MCF 10A (cell line): ENCODE measurements at regions not wholly inside any gene's neighbourhood (a gene's known extent, or its start where the extent isn't known, plus 50 kb on each side); places are given as distances from the start of the nearest gene placed in this dataset.

ENCODE experiments used
- BruUV-seq: library from RNA; stranded (reverse); fragments of 400-500 nt; replicated peaks from 2 replicates; lab custom pipeline; 2021; lab: Mats Ljungman, UMichigan
- CTCF ChIA-PET: fragments of 300-600 bp; sonication (Branson Sonifier 250); formaldehyde crosslinking; extraction: SDS; loops from one replicate; lab custom pipeline; 2021; ENCODE audit warnings: antibody characterized with exemption, inconsistent platforms; lab: Yijun Ruan, JAX
- POLR2A ChIA-PET: fragments of 300-600, 350-650 bp; sonication (Branson Sonifier 250); formaldehyde crosslinking; extraction: SDS; loops from one replicate; lab custom pipeline; 2020; ENCODE audit warnings: antibody characterized with exemption, inconsistent platforms; lab: Yijun Ruan, JAX
- DNase-seq: peaks from one replicate; pipeline ENCODE4 v3.0.0-alpha.2; 2018; ENCODE audit not compliant: unreplicated experiment
- H3K27ac Mint-ChIP-seq: one replicate; pipeline ENCODE4 v1.8.0; 2022; ENCODE audit warnings: mild to moderate bottlenecking, low read depth, mixed read lengths; ENCODE audit not compliant: unreplicated experiment
- H3K27me3 Mint-ChIP-seq: one replicate; pipeline ENCODE4 v1.8.0; 2022; ENCODE audit warnings: mixed read lengths; ENCODE audit not compliant: insufficient read depth, unreplicated experiment
- H3K36me3 Mint-ChIP-seq: one replicate; pipeline ENCODE4 v1.8.0; 2022; ENCODE audit warnings: mild to moderate bottlenecking, moderate library complexity, mixed read lengths; ENCODE audit not compliant: insufficient read depth, unreplicated experiment
- H3K4me1 Mint-ChIP-seq: one replicate; pipeline ENCODE4 v1.8.0; 2022; ENCODE audit warnings: mixed read lengths; ENCODE audit not compliant: insufficient read depth, unreplicated experiment
- H3K4me3 Mint-ChIP-seq: one replicate; pipeline ENCODE4 v1.8.0; 2022; ENCODE audit warnings: mild to moderate bottlenecking, moderate library complexity, mixed read lengths; ENCODE audit not compliant: unreplicated experiment
- H3K9me3 Mint-ChIP-seq: one replicate; pipeline ENCODE4 v1.8.0; 2022; ENCODE audit warnings: mixed read lengths; ENCODE audit not compliant: unreplicated experiment
- CTCF ChIP-seq: fragments of 200-600 bp; IDR thresholded peaks from one replicate; pipeline ENCODE4 v1.8.0; 2022; ENCODE audit warnings: antibody characterized with exemption, mild to moderate bottlenecking; ENCODE audit not compliant: unreplicated experiment
- intact Hi-C: fragments of 100-400 bp; cut with micrococcal nuclease; formaldehyde crosslinking; loops from 2 replicates; pipeline ENCODE4 v1.14.1; 2022

GRCh38 chr2:16509042-16509441 is 156.6 kb downstream of the CYRIA start:
- Mint-ChIP-seq H3K36me3 (no peaks in the 10 kb centered on the region), H3K27me3 (no peaks in the 10 kb centered on the region), H3K4me1 (no peaks in the 10 kb centered on the region), H3K4me3 (no peak overlapping the region), H3K9me3 (no peaks in the 10 kb centered on the region), H3K27ac (no peak overlapping the region)
- intact Hi-C loops, result loop anchor here (5.0 kb wide), 1 partner anchor 872 kb away; no protein-coding TSS in a partner anchor
- POLR2A ChIA-PET, result no interaction called here
- CTCF ChIA-PET, result interaction anchor here (0.5 to 4.4 kb wide), 10 partner anchors 32 to 873 kb away, joined by 3 to 17 read pairs (median 3); partner anchors contain the start of gene MYCN
- no peak for DNase-seq
- no peak for TF ChIP-seq CTCF
- no TSS peak for BruUV-seq

- intact Hi-C loops, result loop anchor here (5.0 kb wide), 1 partner anchor 871 kb away; no protein-coding TSS in a partner anchor
- H3K4me3 Mint-ChIP-seq, result no peak overlapping the region
- TF ChIP-seq CTCF, result no peak
- BruUV-seq, result no TSS peak
- no peaks in the 10 kb centered on the region for H3K9me3 Mint-ChIP-seq
- no peaks in the 10 kb centered on the region for H3K4me1 Mint-ChIP-seq
- no peak overlapping the region for H3K27ac Mint-ChIP-seq
- ChIA-PET POLR2A (no interaction called here), CTCF (interaction anchor here (0.5 to 4.4 kb wide), 9 partner anchors 31 to 872 kb away, joined by 3 to 17 read pairs (median 3); partner anchors contain the start of gene MYCN)
- H3K27me3 Mint-ChIP-seq, result no peaks in the 10 kb centered on the region
- DNase-seq, result no peak
- H3K36me3 Mint-ChIP-seq, result no peaks in the 10 kb centered on the region
Observed at GRCh38 chr2:16508490-16508851, 157.2 kb downstream of the CYRIA start.

GRCh38 chr2:16507655-16508489 is 157.8 kb downstream of the CYRIA start:
- intact Hi-C loops, result loop anchor here (5.0 kb wide), 1 partner anchor 871 kb away; no protein-coding TSS in a partner anchor
- ChIA-PET POLR2A (no interaction called here), CTCF (interaction anchor here (0.6 to 4.4 kb wide), 11 partner anchors 24 to 919 kb away, joined by 3 to 17 read pairs (median 3); partner anchors contain the start of gene MYCN)
- H3K27ac Mint-ChIP-seq, result no peak overlapping the region
- TF ChIP-seq CTCF, result peak; percentile 56
- no peaks in the 10 kb centered on the region for H3K36me3 Mint-ChIP-seq
- H3K9me3 Mint-ChIP-seq, result no peaks in the 10 kb centered on the region
- no peak for DNase-seq
- no peaks in the 10 kb centered on the region for H3K27me3 Mint-ChIP-seq
- BruUV-seq, result no TSS peak
- H3K4me1 Mint-ChIP-seq, result no peaks in the 10 kb centered on the region
- H3K4me3 Mint-ChIP-seq, result no peak overlapping the region

GRCh38 chr2:16506366-16506765 is 159.3 kb downstream of the CYRIA start:
- ChIA-PET POLR2A (no interaction called here), CTCF (interaction anchor here (0.6 to 4.4 kb wide), 3 partner anchors 24 to 867 kb away, joined by 3 to 17 read pairs (median 4); partner anchors contain the start of gene MYCN)
- BruUV-seq, result no TSS peak
- no peak for DNase-seq
- H3K4me3 Mint-ChIP-seq, result no peak overlapping the region
- no peaks in the 10 kb centered on the region for H3K9me3 Mint-ChIP-seq
- TF ChIP-seq CTCF, result no peak
- intact Hi-C loops, result loop anchor here (5.0 kb wide), 1 partner anchor 869 kb away; no protein-coding TSS in a partner anchor
- no peaks in the 10 kb centered on the region for H3K27me3 Mint-ChIP-seq
- H3K4me1 Mint-ChIP-seq, result no peaks in the 10 kb centered on the region
- no peaks in the 10 kb centered on the region for H3K36me3 Mint-ChIP-seq
- H3K27ac Mint-ChIP-seq, result no peak overlapping the region
